PFSK-1 (cell line): ENCODE measurements at regions not wholly inside any gene's neighbourhood (a gene's known extent, or its start where the extent isn't known, plus 50 kb on each side); places are given as distances from the start of the nearest gene placed in this dataset.

Experiments used
- FOXP2 ChIP-seq: optimal IDR thresholded peaks from 2 replicates; pipeline ENCODE3; 2011; ENCODE audit warnings: borderline replicate concordance, control low read depth, inconsistent platforms; ENCODE audit not compliant: insufficient read depth; ENCODE audit errors: extremely low read length, extremely low read depth
- POLR2AphosphoS5 ChIP-seq: IDR thresholded peaks from 2 replicates; pipeline ENCODE4 v1.6.1; 2012; ENCODE audit warnings: low read depth, mild to moderate bottlenecking, control low read depth, low read length, moderate library complexity
- REST ChIP-seq, 2 experiments: IDR thresholded peaks; 2 replicates each; pipeline versions ENCODE4 v1.6.1 to v1.8.0; 2011 to 2012; ENCODE audit warnings: low read depth in 2 of 2, low read length in 2 of 2, control low read depth in 1 of 2, inconsistent platforms in 1 of 2, mild to moderate bottlenecking in 1 of 2, moderate library complexity in 1 of 2; ENCODE audit not compliant: insufficient read depth in 1 of 2
- SIN3A ChIP-seq: IDR thresholded peaks from 2 replicates; pipeline ENCODE4 v1.6.1; 2012; ENCODE audit warnings: mild to moderate bottlenecking, low read length, moderate library complexity, borderline replicate concordance; ENCODE audit not compliant: insufficient read depth
- TAF1 ChIP-seq: IDR thresholded peaks from 2 replicates; pipeline ENCODE4 v1.6.1; 2012; ENCODE audit warnings: low read length, control low read depth, borderline replicate concordance; ENCODE audit not compliant: insufficient read depth

- TF ChIP-seq POLR2AphosphoS5 (no peak), REST (IDR thresholded peaks at IDR 0.05; ENCODE audit: insufficient read depth in 1 of 2, low read depth in 2 of 2, low read length in 2 of 2) (no peak), TAF1 (no peak), FOXP2 (no peak), SIN3A (no peak)
These were observed 742.8 kb upstream of the SOX9 start for GRCh38 chr17:71378036-71378435.

GRCh38 chr17:71378741-71379140 is 742.1 kb upstream of the SOX9 start:
- TF ChIP-seq SIN3A (no peak), FOXP2 (no peak), TAF1 (no peak), REST (IDR thresholded peaks at IDR 0.05; ENCODE audit: insufficient read depth in 1 of 2, low read depth in 2 of 2, low read length in 2 of 2) (no peak), POLR2AphosphoS5 (no peak)

- TF ChIP-seq POLR2AphosphoS5 (no peak), SIN3A (no peak), TAF1 (no peak)
These were observed 741.3 kb upstream of the SOX9 start for GRCh38 chr17:71379512-71379911.

GRCh38 chr17:71380535-71380934 is 740.3 kb upstream of the SOX9 start:
- TF ChIP-seq SIN3A (no peak), FOXP2 (no peak), POLR2AphosphoS5 (no peak), TAF1 (no peak), REST (IDR thresholded peaks at IDR 0.05; ENCODE audit: insufficient read depth in 1 of 2, low read depth in 2 of 2, low read length in 2 of 2) (no peak)

- TF ChIP-seq SIN3A (no peak), REST (IDR thresholded peaks at IDR 0.05; ENCODE audit: insufficient read depth in 1 of 2, low read depth in 2 of 2, low read length in 2 of 2) (no peak), TAF1 (no peak), FOXP2 (no peak)
These were observed 739.9 kb upstream of the SOX9 start for GRCh38 chr17:71380936-71381335.
